ENCODE measurements at regions not wholly inside any gene's neighbourhood (a gene's known extent, or its start where the extent isn't known, plus 50 kb on each side); places are given as distances from the start of the nearest gene placed in this dataset.

- no peak for TF ChIP-seq CTCF (IDR thresholded peaks at IDR 0.05; ENCODE audit: control extremely low read depth in 1 of 3, insufficient read depth in 1 of 3, low read depth in 1 of 3, low read length in 3 of 3)
- TF ChIP-seq GTF2F1 (IDR thresholded peaks at IDR 0.05; ENCODE audit: borderline replicate concordance, low read depth, low read length), result no peak
- TF ChIP-seq POLR2AphosphoS5 (IDR thresholded peaks at IDR 0.05; ENCODE audit: low read depth, low read length), result no peak
Observed at GRCh38 chr3:177641206-177641605, 443.9 kb upstream of the TBL1XR1 start.
